CD4-positive, alpha-beta T cell (primary cell): ENCODE measurements at regions not wholly inside any gene's neighbourhood (a gene's known extent, or its start where the extent isn't known, plus 50 kb on each side); places are given as distances from the start of the nearest gene placed in this dataset.
"Not testable (repeated sequence)": the region's sequence is repeated elsewhere in the genome, so short reads cannot be mapped to it uniquely, and the experiment has no call there.

Source experiments
- ATAC-seq: fragments of 200-7000 bp; cut with Tn5 transposase; one replicate; pipeline ENCODE4 v1.10.0; 2022; ENCODE audit warnings: mild to moderate bottlenecking; ENCODE audit not compliant: poor library complexity
- CTCF ChIA-PET: fragments of 350-600 bp; sonication (Branson Sonifier 250); formaldehyde crosslinking; loops from one replicate; lab custom pipeline; 2021; ENCODE audit warnings: antibody characterized with exemption, inconsistent platforms; lab: Charles Lee
- POLR2A ChIA-PET: fragments of 350-600 bp; sonication (Branson Sonifier 250); formaldehyde crosslinking; loops from one replicate; lab custom pipeline; 2021; ENCODE audit warnings: antibody characterized with exemption, inconsistent platforms; lab: Charles Lee
- DNase-seq, 14 experiments: peaks; one replicate each; pipeline ENCODE4 v3.0.0-alpha.2; 2013 to 2020; ENCODE audit warnings: mixed read lengths in 2 of 14
- H3K27ac ChIP-seq, 2 donors: one replicate each; pipeline versions ENCODE4 v1.5.1 to v1.7.0; 2013; ENCODE audit warnings: low read length in 2 of 2, low read depth in 1 of 2, mild to moderate bottlenecking in 1 of 2
- H3K27me3 ChIP-seq, 2 experiments: 1 replicate in 1 of 2; 2 replicates in 1 of 2; pipeline versions ENCODE4 v1.6.1 to v1.7.0; 2013; ENCODE audit warnings: low read length in 2 of 2, control low read depth in 1 of 2, mild to moderate bottlenecking in 1 of 2, moderate library complexity in 1 of 2; ENCODE audit not compliant: insufficient read depth in 2 of 2, control insufficient read depth in 1 of 2
- H3K36me3 ChIP-seq: one replicate; pipeline ENCODE4 v1.6.1; 2013; ENCODE audit warnings: low read length, control low read depth; ENCODE audit not compliant: insufficient read depth
- H3K4me1 ChIP-seq: one replicate; pipeline ENCODE4 v1.6.1; 2013; ENCODE audit warnings: low read length, control low read depth; ENCODE audit not compliant: insufficient read depth
- H3K4me3 ChIP-seq: one replicate; pipeline ENCODE4 v1.5.1; 2013; ENCODE audit warnings: mild to moderate bottlenecking, low read length, moderate library complexity
- H3K9me3 ChIP-seq, 2 experiments: 1 replicate in 1 of 2; 2 replicates in 1 of 2; pipeline versions ENCODE4 v1.6.1 to v1.7.0; 2013; ENCODE audit warnings: low read length in 2 of 2, mild to moderate bottlenecking in 2 of 2, control low read depth in 1 of 2, moderate library complexity in 1 of 2; ENCODE audit not compliant: control insufficient read depth in 1 of 2, insufficient read depth in 1 of 2
- H3K27ac Mint-ChIP-seq: one replicate; pipeline ENCODE4 v1.8.0; 2020; ENCODE audit warnings: mixed read lengths
- H3K27me3 Mint-ChIP-seq: one replicate; pipeline ENCODE4 v1.8.0; 2021; ENCODE audit warnings: mixed read lengths
- H3K36me3 Mint-ChIP-seq: one replicate; pipeline ENCODE4 v1.8.0; 2021; ENCODE audit warnings: low read depth, mixed read lengths
- H3K4me1 Mint-ChIP-seq: one replicate; pipeline ENCODE4 v1.8.0; 2021; ENCODE audit warnings: low read depth, mixed read lengths
- H3K4me3 Mint-ChIP-seq: one replicate; pipeline ENCODE4 v1.8.0; 2020; ENCODE audit warnings: mild to moderate bottlenecking, mixed read lengths
- H3K9me3 Mint-ChIP-seq: one replicate; pipeline ENCODE4 v1.8.0; 2020; ENCODE audit warnings: mixed read lengths
- intact Hi-C, 2 experiments: fragments of 100-400 bp; cut with DNase I in 1 of 2; cut with micrococcal nuclease in 1 of 2; formaldehyde crosslinking; loops; one replicate each; pipeline versions ENCODE4 v1.15.1 to v1.9.0; 2023 to 2025; cut with DNase I, micrococcal nuclease
- TF ChIP-seq, protein P1 (sequence below): fragments of 200-600 bp; IDR thresholded peaks from one replicate; pipeline ENCODE4 v1.8.0; 2022; ENCODE audit warnings: antibody characterized with exemption, mild to moderate bottlenecking

DNA sequence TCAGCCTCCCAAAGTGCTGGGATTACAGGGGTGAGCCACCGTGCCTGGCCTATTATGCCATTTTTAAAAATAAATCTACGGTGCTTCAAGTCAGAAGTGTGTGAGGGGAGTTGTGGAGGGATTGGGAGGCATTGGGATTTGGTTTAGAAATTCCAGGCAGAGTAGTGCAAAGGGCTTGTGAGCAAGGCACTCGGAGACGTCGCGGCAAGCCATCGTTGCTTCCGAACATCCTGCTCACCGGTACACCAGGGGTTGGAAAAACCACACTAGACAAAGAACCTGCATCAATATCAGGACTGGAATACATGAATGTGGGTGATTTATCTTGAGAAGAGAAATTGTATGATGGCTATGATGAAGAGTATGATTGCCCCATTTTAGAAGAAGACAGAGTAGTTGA, 227.0 kb downstream of the ALG10 start:
- Mint-ChIP-seq H3K36me3 (no peaks in the 10 kb centered on the region), H3K9me3 (no peaks in the 10 kb centered on the region), H3K4me3 (no peak overlapping the region), H3K4me1 (no peaks in the 10 kb centered on the region), H3K27ac (no peak overlapping the region), H3K27me3 (no peaks in the 10 kb centered on the region)
- DNase-seq, result no peak
- Histone ChIP-seq H3K36me3 (no peaks in the 10 kb centered on the region), H3K9me3 (no peaks in the 10 kb centered on the region), H3K27me3 (no peaks in the 10 kb centered on the region), H3K27ac (no peak overlapping the region), H3K4me1 (no peaks in the 10 kb centered on the region), H3K4me3 (no peak overlapping the region)
- TF ChIP-seq, protein P1, sequence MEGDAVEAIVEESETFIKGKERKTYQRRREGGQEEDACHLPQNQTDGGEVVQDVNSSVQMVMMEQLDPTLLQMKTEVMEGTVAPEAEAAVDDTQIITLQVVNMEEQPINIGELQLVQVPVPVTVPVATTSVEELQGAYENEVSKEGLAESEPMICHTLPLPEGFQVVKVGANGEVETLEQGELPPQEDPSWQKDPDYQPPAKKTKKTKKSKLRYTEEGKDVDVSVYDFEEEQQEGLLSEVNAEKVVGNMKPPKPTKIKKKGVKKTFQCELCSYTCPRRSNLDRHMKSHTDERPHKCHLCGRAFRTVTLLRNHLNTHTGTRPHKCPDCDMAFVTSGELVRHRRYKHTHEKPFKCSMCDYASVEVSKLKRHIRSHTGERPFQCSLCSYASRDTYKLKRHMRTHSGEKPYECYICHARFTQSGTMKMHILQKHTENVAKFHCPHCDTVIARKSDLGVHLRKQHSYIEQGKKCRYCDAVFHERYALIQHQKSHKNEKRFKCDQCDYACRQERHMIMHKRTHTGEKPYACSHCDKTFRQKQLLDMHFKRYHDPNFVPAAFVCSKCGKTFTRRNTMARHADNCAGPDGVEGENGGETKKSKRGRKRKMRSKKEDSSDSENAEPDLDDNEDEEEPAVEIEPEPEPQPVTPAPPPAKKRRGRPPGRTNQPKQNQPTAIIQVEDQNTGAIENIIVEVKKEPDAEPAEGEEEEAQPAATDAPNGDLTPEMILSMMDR, result no peak
- no peak for ATAC-seq
- intact Hi-C loops, result no loop called here
- ChIA-PET POLR2A (no interaction called here), CTCF (no interaction called here)

DNA sequence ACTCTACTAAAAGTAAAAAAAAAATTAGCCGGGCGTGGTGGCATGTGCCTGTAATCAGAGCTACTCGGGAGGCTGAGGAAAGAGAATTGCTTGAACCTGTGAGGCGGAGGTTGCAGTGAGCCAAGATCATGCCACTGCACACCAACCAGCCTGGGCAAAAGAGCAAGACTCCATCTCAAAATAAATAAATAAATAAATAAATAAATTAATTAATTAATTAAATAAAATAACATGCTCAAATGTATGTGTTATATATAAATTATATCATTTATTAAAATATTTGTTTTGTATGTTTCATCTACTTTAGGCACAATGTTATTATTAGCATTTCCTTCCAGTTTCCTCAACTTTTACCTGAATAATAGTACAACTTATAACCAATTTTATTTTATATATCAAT, 229.6 kb downstream of the ALG10 start:
- H3K9me3 ChIP-seq, H3K9me3 Mint-ChIP-seq, H3K36me3 ChIP-seq, CTCF ChIA-PET, H3K27ac ChIP-seq, ATAC-seq, H3K4me1 ChIP-seq, H3K27me3 ChIP-seq, H3K27me3 Mint-ChIP-seq, H3K36me3 Mint-ChIP-seq, H3K27ac Mint-ChIP-seq, intact Hi-C loops, POLR2A ChIA-PET, H3K4me3 ChIP-seq, H3K4me3 Mint-ChIP-seq, DNase-seq, H3K4me1 Mint-ChIP-seq: not testable (repeated sequence)

DNA sequence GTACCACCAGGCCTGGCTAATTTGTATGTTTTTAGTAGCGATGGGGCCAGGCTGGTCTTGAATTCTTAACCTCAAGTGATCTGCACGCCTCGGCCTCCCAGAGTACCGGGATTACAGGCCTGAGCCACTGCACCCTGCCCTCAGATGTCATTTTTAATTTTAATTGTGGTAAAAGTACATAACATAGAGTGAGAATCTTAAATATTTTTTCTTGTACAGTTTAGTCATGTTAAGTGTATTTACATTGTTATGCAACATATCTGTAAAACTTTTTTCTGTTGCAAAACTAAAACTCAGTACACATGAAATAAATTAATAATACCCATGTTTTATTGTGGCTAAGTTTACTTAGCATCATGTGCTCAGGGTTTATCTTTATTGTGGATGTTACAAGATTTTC, 231.4 kb downstream of the ALG10 start:
- no peak for ATAC-seq
- H3K4me3 Mint-ChIP-seq, result no peak overlapping the region
- CTCF ChIA-PET, result no interaction called here

DNA sequence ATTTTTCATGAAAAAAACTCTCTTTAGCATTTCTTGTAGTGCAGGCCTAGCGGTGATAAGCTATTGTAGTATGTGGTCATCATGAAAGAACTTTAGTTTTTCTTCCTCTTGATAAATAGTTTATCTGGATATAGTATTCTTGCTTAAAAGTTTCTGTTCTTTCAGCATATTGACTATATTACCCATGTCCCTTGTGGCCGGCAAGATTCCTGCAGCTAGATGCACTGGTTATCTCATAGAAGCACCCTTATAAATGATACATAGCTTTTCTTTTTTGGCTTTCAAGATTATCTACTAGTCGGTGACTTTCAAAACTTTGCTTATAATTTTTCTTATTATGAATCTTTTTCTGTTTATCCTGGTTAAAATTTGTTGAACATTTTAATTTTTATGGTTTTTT, 234.8 kb downstream of the ALG10 start:
- Mint-ChIP-seq H3K4me1 (no peaks in the 10 kb centered on the region), H3K27ac (no peak overlapping the region), H3K36me3 (no peaks in the 10 kb centered on the region), H3K27me3 (no peaks in the 10 kb centered on the region), H3K4me3 (no peak overlapping the region), H3K9me3 (no peaks in the 10 kb centered on the region)
- ChIA-PET POLR2A (no interaction called here), CTCF (no interaction called here)
- H3K4me1 ChIP-seq, result no peaks in the 10 kb centered on the region
- intact Hi-C loops, result no loop called here
- DNase-seq (no peak), ATAC-seq (no peak)
- no peaks in the 10 kb centered on the region for H3K27me3 ChIP-seq
- H3K27ac ChIP-seq, result no peak overlapping the region
- no peak overlapping the region for H3K4me3 ChIP-seq
- H3K36me3 ChIP-seq, result no peaks in the 10 kb centered on the region
- TF ChIP-seq, protein P1, result no peak
- no peaks in the 10 kb centered on the region for H3K9me3 ChIP-seq

More for the DNA sequence above, 231.4 kb downstream of the ALG10 start:
- Histone ChIP-seq H3K27me3 (no peaks in the 10 kb centered on the region), H3K27ac (no peak overlapping the region), H3K36me3 (no peaks in the 10 kb centered on the region), H3K4me1 (no peaks in the 10 kb centered on the region), H3K9me3 (no peaks in the 10 kb centered on the region), H3K4me3 (no peak overlapping the region)
- no peaks in the 10 kb centered on the region for H3K36me3 Mint-ChIP-seq
- H3K9me3 Mint-ChIP-seq, result no peaks in the 10 kb centered on the region
- H3K4me1 Mint-ChIP-seq, result no peaks in the 10 kb centered on the region
- DNase-seq, result no peak
- intact Hi-C loops, result no loop called here
- no peaks in the 10 kb centered on the region for H3K27me3 Mint-ChIP-seq
- no peak overlapping the region for H3K27ac Mint-ChIP-seq
- POLR2A ChIA-PET, result no interaction called here
- TF ChIP-seq, protein P1, result no peak

DNA sequence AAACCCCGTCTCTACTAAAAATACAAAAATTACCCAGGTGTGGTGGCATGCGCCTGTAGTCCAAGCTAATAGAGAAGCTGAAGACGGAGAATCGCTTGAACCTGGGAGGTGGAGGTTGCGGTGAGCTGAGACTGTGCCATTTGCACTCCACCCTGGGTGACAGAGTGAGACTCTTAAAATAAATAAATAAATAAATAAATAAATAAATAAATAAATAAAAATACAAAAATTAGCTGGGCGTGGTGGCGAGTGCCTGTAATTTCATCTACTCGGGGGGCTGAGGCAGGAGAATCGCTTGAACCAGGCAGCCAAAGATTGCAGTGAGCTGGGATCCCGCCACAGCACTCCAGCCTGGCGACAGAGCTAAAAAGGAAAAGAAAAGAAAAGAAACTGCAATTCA, 239.8 kb downstream of the ALG10 start:
- POLR2A ChIA-PET, H3K4me3 Mint-ChIP-seq, DNase-seq, H3K36me3 ChIP-seq, CTCF ChIA-PET, H3K9me3 Mint-ChIP-seq, H3K4me1 ChIP-seq, H3K27ac Mint-ChIP-seq, intact Hi-C loops, H3K4me1 Mint-ChIP-seq, H3K4me3 ChIP-seq, H3K36me3 Mint-ChIP-seq, H3K27me3 Mint-ChIP-seq, H3K27me3 ChIP-seq, ATAC-seq, H3K27ac ChIP-seq: not testable (repeated sequence)
- H3K9me3 ChIP-seq, result peaks cover 0 to 17% of the 10 kb centered on the region in 2 experiments
